CD4-positive, alpha-beta T cell (primary cell): ENCODE measurements at regions not wholly inside any gene's neighbourhood (a gene's known extent, or its start where the extent isn't known, plus 50 kb on each side); places are given as distances from the start of the nearest gene placed in this dataset.

Experiments used
- ATAC-seq: fragments of 200-7000 bp; cut with Tn5 transposase; one replicate; pipeline ENCODE4 v1.10.0; 2022; ENCODE audit warnings: mild to moderate bottlenecking; ENCODE audit not compliant: poor library complexity
- CTCF ChIA-PET: fragments of 350-600 bp; sonication (Branson Sonifier 250); formaldehyde crosslinking; loops from one replicate; lab custom pipeline; 2021; ENCODE audit warnings: antibody characterized with exemption, inconsistent platforms; lab: Charles Lee
- POLR2A ChIA-PET: fragments of 350-600 bp; sonication (Branson Sonifier 250); formaldehyde crosslinking; loops from one replicate; lab custom pipeline; 2021; ENCODE audit warnings: antibody characterized with exemption, inconsistent platforms; lab: Charles Lee
- DNase-seq, 14 experiments: peaks; one replicate each; pipeline ENCODE4 v3.0.0-alpha.2; 2013 to 2020; ENCODE audit warnings: mixed read lengths in 2 of 14
- H3K27ac ChIP-seq, 2 donors: one replicate each; pipeline versions ENCODE4 v1.5.1 to v1.7.0; 2013; ENCODE audit warnings: low read length in 2 of 2, low read depth in 1 of 2, mild to moderate bottlenecking in 1 of 2
- H3K27me3 ChIP-seq, 2 experiments: 1 replicate in 1 of 2; 2 replicates in 1 of 2; pipeline versions ENCODE4 v1.6.1 to v1.7.0; 2013; ENCODE audit warnings: low read length in 2 of 2, control low read depth in 1 of 2, mild to moderate bottlenecking in 1 of 2, moderate library complexity in 1 of 2; ENCODE audit not compliant: insufficient read depth in 2 of 2, control insufficient read depth in 1 of 2
- H3K36me3 ChIP-seq: one replicate; pipeline ENCODE4 v1.6.1; 2013; ENCODE audit warnings: low read length, control low read depth; ENCODE audit not compliant: insufficient read depth
- H3K4me1 ChIP-seq: one replicate; pipeline ENCODE4 v1.6.1; 2013; ENCODE audit warnings: low read length, control low read depth; ENCODE audit not compliant: insufficient read depth
- H3K4me3 ChIP-seq: one replicate; pipeline ENCODE4 v1.5.1; 2013; ENCODE audit warnings: mild to moderate bottlenecking, low read length, moderate library complexity
- H3K9me3 ChIP-seq, 2 experiments: 1 replicate in 1 of 2; 2 replicates in 1 of 2; pipeline versions ENCODE4 v1.6.1 to v1.7.0; 2013; ENCODE audit warnings: low read length in 2 of 2, mild to moderate bottlenecking in 2 of 2, control low read depth in 1 of 2, moderate library complexity in 1 of 2; ENCODE audit not compliant: control insufficient read depth in 1 of 2, insufficient read depth in 1 of 2
- H3K27ac Mint-ChIP-seq: one replicate; pipeline ENCODE4 v1.8.0; 2020; ENCODE audit warnings: mixed read lengths
- H3K27me3 Mint-ChIP-seq: one replicate; pipeline ENCODE4 v1.8.0; 2021; ENCODE audit warnings: mixed read lengths
- H3K36me3 Mint-ChIP-seq: one replicate; pipeline ENCODE4 v1.8.0; 2021; ENCODE audit warnings: low read depth, mixed read lengths
- H3K4me1 Mint-ChIP-seq: one replicate; pipeline ENCODE4 v1.8.0; 2021; ENCODE audit warnings: low read depth, mixed read lengths
- H3K4me3 Mint-ChIP-seq: one replicate; pipeline ENCODE4 v1.8.0; 2020; ENCODE audit warnings: mild to moderate bottlenecking, mixed read lengths
- H3K9me3 Mint-ChIP-seq: one replicate; pipeline ENCODE4 v1.8.0; 2020; ENCODE audit warnings: mixed read lengths
- intact Hi-C, 2 experiments: fragments of 100-400 bp; cut with DNase I in 1 of 2; cut with micrococcal nuclease in 1 of 2; formaldehyde crosslinking; loops; one replicate each; pipeline versions ENCODE4 v1.15.1 to v1.9.0; 2023 to 2025; cut with DNase I, micrococcal nuclease
- TF ChIP-seq, protein P1 (sequence below): fragments of 200-600 bp; IDR thresholded peaks from one replicate; pipeline ENCODE4 v1.8.0; 2022; ENCODE audit warnings: antibody characterized with exemption, mild to moderate bottlenecking

- Mint-ChIP-seq H3K9me3 (no peaks in the 10 kb centered on the region), H3K27ac (no peak overlapping the region), H3K4me1 (no peaks in the 10 kb centered on the region), H3K36me3 (no peaks in the 10 kb centered on the region), H3K4me3 (no peak overlapping the region), H3K27me3 (no peaks in the 10 kb centered on the region)
- Histone ChIP-seq H3K4me3 (no peak overlapping the region), H3K27me3 (no peaks in the 10 kb centered on the region), H3K4me1 (no peaks in the 10 kb centered on the region), H3K27ac (no peak overlapping the region), H3K9me3 (no peaks in the 10 kb centered on the region), H3K36me3 (no peaks in the 10 kb centered on the region)
- TF ChIP-seq, protein P1, sequence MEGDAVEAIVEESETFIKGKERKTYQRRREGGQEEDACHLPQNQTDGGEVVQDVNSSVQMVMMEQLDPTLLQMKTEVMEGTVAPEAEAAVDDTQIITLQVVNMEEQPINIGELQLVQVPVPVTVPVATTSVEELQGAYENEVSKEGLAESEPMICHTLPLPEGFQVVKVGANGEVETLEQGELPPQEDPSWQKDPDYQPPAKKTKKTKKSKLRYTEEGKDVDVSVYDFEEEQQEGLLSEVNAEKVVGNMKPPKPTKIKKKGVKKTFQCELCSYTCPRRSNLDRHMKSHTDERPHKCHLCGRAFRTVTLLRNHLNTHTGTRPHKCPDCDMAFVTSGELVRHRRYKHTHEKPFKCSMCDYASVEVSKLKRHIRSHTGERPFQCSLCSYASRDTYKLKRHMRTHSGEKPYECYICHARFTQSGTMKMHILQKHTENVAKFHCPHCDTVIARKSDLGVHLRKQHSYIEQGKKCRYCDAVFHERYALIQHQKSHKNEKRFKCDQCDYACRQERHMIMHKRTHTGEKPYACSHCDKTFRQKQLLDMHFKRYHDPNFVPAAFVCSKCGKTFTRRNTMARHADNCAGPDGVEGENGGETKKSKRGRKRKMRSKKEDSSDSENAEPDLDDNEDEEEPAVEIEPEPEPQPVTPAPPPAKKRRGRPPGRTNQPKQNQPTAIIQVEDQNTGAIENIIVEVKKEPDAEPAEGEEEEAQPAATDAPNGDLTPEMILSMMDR: no peak
- ChIA-PET POLR2A (no interaction called here), CTCF (no interaction called here)
- DNase-seq: no peak
- no peak for ATAC-seq
- intact Hi-C loops: no loop called here
These were observed 685.6 kb downstream of the CETN3 start for GRCh38 chr5:89723907-89724306.

- Histone ChIP-seq H3K9me3 (no peaks in the 10 kb centered on the region), H3K4me3 (no peak overlapping the region), H3K4me1 (no peaks in the 10 kb centered on the region), H3K27ac (no peak overlapping the region), H3K27me3 (no peaks in the 10 kb centered on the region), H3K36me3 (no peaks in the 10 kb centered on the region)
- no peak for DNase-seq
- Mint-ChIP-seq H3K9me3 (no peaks in the 10 kb centered on the region), H3K4me1 (no peaks in the 10 kb centered on the region), H3K4me3 (no peak overlapping the region), H3K27ac (no peak overlapping the region), H3K36me3 (no peaks in the 10 kb centered on the region), H3K27me3 (no peaks in the 10 kb centered on the region)
- TF ChIP-seq, protein P1: no peak
- ChIA-PET POLR2A (no interaction called here), CTCF (interaction anchor here (1.2 kb wide), 1 partner anchor 8 kb away, joined by 3 read pairs; no protein-coding TSS in a partner anchor)
- ATAC-seq: no peak
- intact Hi-C loops: no loop called here
These were observed 687.0 kb downstream of the CETN3 start for GRCh38 chr5:89722538-89722937.

DNA sequence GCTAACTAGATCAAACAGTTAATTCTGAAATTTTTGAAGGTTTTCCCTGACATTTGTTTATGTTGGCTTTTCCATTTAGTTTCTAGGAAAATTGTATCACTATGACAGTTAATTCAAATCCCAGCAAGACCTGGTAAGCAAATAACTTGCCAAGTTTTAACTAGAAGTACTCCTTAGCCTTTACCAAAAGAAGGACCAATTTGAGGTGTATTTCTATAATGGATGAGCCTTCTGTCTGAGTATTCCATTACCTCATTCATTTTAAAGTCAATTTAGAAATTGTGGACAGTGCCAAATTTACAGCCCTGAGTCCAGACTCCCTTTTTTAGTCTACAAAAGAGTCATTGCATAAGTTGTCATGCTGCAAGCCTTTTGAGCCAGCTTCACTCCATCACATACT, 687.6 kb downstream of the CETN3 start:
- Histone ChIP-seq H3K27ac (no peak overlapping the region), H3K27me3 (no peaks in the 10 kb centered on the region), H3K4me1 (no peaks in the 10 kb centered on the region), H3K9me3 (no peaks in the 10 kb centered on the region), H3K4me3 (no peak overlapping the region), H3K36me3 (no peaks in the 10 kb centered on the region)
- Mint-ChIP-seq H3K27me3 (no peaks in the 10 kb centered on the region), H3K9me3 (no peaks in the 10 kb centered on the region), H3K4me1 (no peaks in the 10 kb centered on the region), H3K4me3 (no peak overlapping the region), H3K27ac (no peak overlapping the region), H3K36me3 (no peaks in the 10 kb centered on the region)
- TF ChIP-seq, protein P1: no peak
- ChIA-PET POLR2A (no interaction called here), CTCF (interaction anchor here (1.2 kb wide), 1 partner anchor 9 kb away, joined by 3 read pairs; no protein-coding TSS in a partner anchor)
- ATAC-seq (no peak), DNase-seq (no peak)
- intact Hi-C loops: no loop called here
